Mucosa of stomach (tissue), 1 donor: ENCODE measurements at regions not wholly inside any gene's neighbourhood (a gene's known extent, or its start where the extent isn't known, plus 50 kb on each side); places are given as distances from the start of the nearest gene placed in this dataset.
"Not testable (repeated sequence)": the region's sequence is repeated elsewhere in the genome, so short reads cannot be mapped to it uniquely, and the experiment has no call there.

Experiments
- H3K27me3 ChIP-seq: one replicate; pipeline ENCODE4 v1.7.0; 2013; ENCODE audit warnings: mild to moderate bottlenecking, low read length; ENCODE audit not compliant: control insufficient read depth, insufficient read depth
- H3K36me3 ChIP-seq: one replicate; pipeline ENCODE4 v1.7.0; 2013; ENCODE audit warnings: low read length; ENCODE audit not compliant: control insufficient read depth, insufficient read depth
- H3K4me1 ChIP-seq: one replicate; pipeline ENCODE4 v1.7.0; 2013; ENCODE audit warnings: mild to moderate bottlenecking, low read length; ENCODE audit not compliant: control insufficient read depth, insufficient read depth
- H3K4me3 ChIP-seq: one replicate; pipeline ENCODE4 v1.7.0; 2013; ENCODE audit warnings: low read length
- H3K9ac ChIP-seq: one replicate; pipeline ENCODE4 v1.7.0; 2013; ENCODE audit warnings: mild to moderate bottlenecking, low read length, moderate library complexity
- H3K9me3 ChIP-seq: one replicate; pipeline ENCODE4 v1.7.0; 2013; ENCODE audit warnings: mild to moderate bottlenecking, low read length, moderate library complexity; ENCODE audit not compliant: control insufficient read depth
- donor health status: Pancreatic carcinoma.

GRCh38 chr3:159249472-159250174, 447.8 kb downstream of the MFSD1 start:
- Histone ChIP-seq H3K36me3 (no peaks in the 10 kb centered on the region), H3K27me3 (no peaks in the 10 kb centered on the region), H3K9ac (no peak overlapping the region), H3K4me1 (peaks cover 8% of the 10 kb centered on the region), H3K9me3 (no peaks in the 10 kb centered on the region), H3K4me3 (no peak overlapping the region)

GRCh38 chr3:159250961-159251360, 449.1 kb downstream of the MFSD1 start:
- H3K36me3 ChIP-seq: no peaks in the 10 kb centered on the region
- H3K4me3 ChIP-seq: no peak overlapping the region
- no peaks in the 10 kb centered on the region for H3K9me3 ChIP-seq
- peaks cover 8% of the 10 kb centered on the region for H3K4me1 ChIP-seq
- H3K27me3 ChIP-seq: peaks cover 9% of the 10 kb centered on the region
- H3K9ac ChIP-seq: no peak overlapping the region

- peaks cover 8% of the 10 kb centered on the region for H3K4me1 ChIP-seq
- no peak overlapping the region for H3K9ac ChIP-seq
- no peaks in the 10 kb centered on the region for H3K36me3 ChIP-seq
- H3K27me3 ChIP-seq: peaks cover 9% of the 10 kb centered on the region
- H3K9me3 ChIP-seq: no peaks in the 10 kb centered on the region
- no peak overlapping the region for H3K4me3 ChIP-seq
Measured at GRCh38 chr3:159252274-159252673, 450.4 kb downstream of the MFSD1 start.

GRCh38 chr3:159252772-159253384, 451.0 kb downstream of the MFSD1 start:
- no peaks in the 10 kb centered on the region for H3K36me3 ChIP-seq

GRCh38 chr3:159253860-159254259, 452.0 kb downstream of the MFSD1 start:
- H3K9ac ChIP-seq: no peak overlapping the region
- no peaks in the 10 kb centered on the region for H3K36me3 ChIP-seq
- no peak overlapping the region for H3K4me3 ChIP-seq
- peaks cover 9% of the 10 kb centered on the region for H3K27me3 ChIP-seq
- H3K4me1 ChIP-seq: peaks cover 8% of the 10 kb centered on the region
- no peaks in the 10 kb centered on the region for H3K9me3 ChIP-seq

More at GRCh38 chr3:159252772-159253384, 451.0 kb downstream of the MFSD1 start:
- Histone ChIP-seq H3K9ac (no peak overlapping the region), H3K27me3 (peaks cover 9% of the 10 kb centered on the region), H3K4me1 (peaks cover 8% of the 10 kb centered on the region), H3K9me3 (no peaks in the 10 kb centered on the region), H3K4me3 (no peak overlapping the region)

GRCh38 chr3:159257954-159258353, 456.1 kb downstream of the MFSD1 start:
- Histone ChIP-seq H3K9ac (no peak overlapping the region), H3K27me3 (peaks cover 9% of the 10 kb centered on the region), H3K4me1 (peaks cover 8% of the 10 kb centered on the region), H3K9me3 (no peaks in the 10 kb centered on the region), H3K4me3 (no peak overlapping the region), H3K36me3 (no peaks in the 10 kb centered on the region)

GRCh38 chr3:159258934-159259333, 457.1 kb downstream of the MFSD1 start:
- Histone ChIP-seq H3K9ac (no peak overlapping the region), H3K4me1 (peaks cover 2% of the 10 kb centered on the region), H3K36me3 (no peaks in the 10 kb centered on the region), H3K27me3 (peaks cover 9% of the 10 kb centered on the region), H3K9me3 (no peaks in the 10 kb centered on the region), H3K4me3 (no peak overlapping the region)

GRCh38 chr3:159260049-159260662, 458.3 kb downstream of the MFSD1 start:
- H3K27me3 ChIP-seq: peaks cover 4% of the 10 kb centered on the region
- H3K4me3 ChIP-seq: no peak overlapping the region
- no peak overlapping the region for H3K9ac ChIP-seq
- no peaks in the 10 kb centered on the region for H3K4me1 ChIP-seq
- no peaks in the 10 kb centered on the region for H3K36me3 ChIP-seq
- no peaks in the 10 kb centered on the region for H3K9me3 ChIP-seq

GRCh38 chr3:159261333-159261732, 459.5 kb downstream of the MFSD1 start:
- H3K27me3 ChIP-seq, H3K9ac ChIP-seq, H3K36me3 ChIP-seq, H3K9me3 ChIP-seq, H3K4me1 ChIP-seq, H3K4me3 ChIP-seq: not testable (repeated sequence)

- Histone ChIP-seq H3K36me3 (no peaks in the 10 kb centered on the region), H3K9ac (no peak overlapping the region), H3K4me3 (no peak overlapping the region), H3K9me3 (no peaks in the 10 kb centered on the region), H3K4me1 (no peaks in the 10 kb centered on the region), H3K27me3 (no peaks in the 10 kb centered on the region)
Measured at GRCh38 chr3:159263750-159264553, 462.1 kb downstream of the MFSD1 start.

GRCh38 chr3:159265705-159266104, 463.9 kb downstream of the MFSD1 start:
- H3K4me1 ChIP-seq: no peaks in the 10 kb centered on the region
- H3K36me3 ChIP-seq: no peaks in the 10 kb centered on the region
- H3K9ac ChIP-seq: no peak overlapping the region
- H3K27me3 ChIP-seq: no peaks in the 10 kb centered on the region
- no peak overlapping the region for H3K4me3 ChIP-seq
- no peaks in the 10 kb centered on the region for H3K9me3 ChIP-seq

- H3K36me3 ChIP-seq: no peaks in the 10 kb centered on the region
- no peak overlapping the region for H3K9ac ChIP-seq
- no peaks in the 10 kb centered on the region for H3K27me3 ChIP-seq
- no peaks in the 10 kb centered on the region for H3K4me1 ChIP-seq
- no peaks in the 10 kb centered on the region for H3K9me3 ChIP-seq
- H3K4me3 ChIP-seq: no peak overlapping the region
Measured at GRCh38 chr3:159266779-159267178, 464.9 kb downstream of the MFSD1 start.
